ENCODE measurements at regions not wholly inside any gene's neighbourhood (a gene's known extent, or its start where the extent isn't known, plus 50 kb on each side); places are given as distances from the start of the nearest gene placed in this dataset.

DNA sequence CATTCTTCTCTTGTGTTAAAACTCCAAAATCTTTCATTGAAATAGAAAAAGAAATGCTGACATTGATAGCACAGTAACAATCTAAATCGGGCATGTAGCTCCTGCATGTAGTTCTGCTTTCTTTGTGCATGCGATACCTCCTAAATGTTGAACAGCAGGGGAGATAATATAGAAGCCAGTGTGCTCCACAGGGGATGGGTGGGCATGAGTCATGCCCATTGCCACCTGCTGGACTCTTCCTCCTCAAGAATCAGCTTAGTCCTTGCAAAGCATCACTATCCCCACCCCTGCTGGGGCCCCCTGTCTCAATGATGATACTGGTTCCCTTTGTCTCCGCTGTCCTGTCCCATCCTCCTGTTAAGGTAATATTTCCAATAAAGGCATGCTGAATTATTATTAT lies 203.0 kb downstream of the RWDD3 start:
- no peak for DNase-seq

DNA sequence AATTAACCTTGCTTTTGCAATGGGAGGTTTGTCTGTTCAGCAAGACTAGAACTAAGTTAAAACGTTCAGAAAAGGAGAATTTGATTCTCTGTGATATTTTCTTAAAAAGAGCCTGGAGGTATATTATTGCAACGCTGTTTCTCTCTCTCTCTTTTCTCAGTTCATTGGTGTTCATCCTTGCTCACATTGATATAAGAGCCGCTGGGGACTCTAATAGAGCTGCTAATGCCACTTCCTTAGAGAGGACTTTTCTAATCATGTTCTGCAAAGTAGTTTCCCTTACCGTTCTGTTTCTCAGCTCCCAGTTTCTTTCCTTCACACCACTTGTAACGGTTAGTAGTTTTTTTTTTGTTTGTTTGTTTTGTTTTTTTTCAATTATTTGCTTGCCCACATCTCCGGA lies 203.8 kb downstream of the RWDD3 start:
- no peak for DNase-seq

DNA sequence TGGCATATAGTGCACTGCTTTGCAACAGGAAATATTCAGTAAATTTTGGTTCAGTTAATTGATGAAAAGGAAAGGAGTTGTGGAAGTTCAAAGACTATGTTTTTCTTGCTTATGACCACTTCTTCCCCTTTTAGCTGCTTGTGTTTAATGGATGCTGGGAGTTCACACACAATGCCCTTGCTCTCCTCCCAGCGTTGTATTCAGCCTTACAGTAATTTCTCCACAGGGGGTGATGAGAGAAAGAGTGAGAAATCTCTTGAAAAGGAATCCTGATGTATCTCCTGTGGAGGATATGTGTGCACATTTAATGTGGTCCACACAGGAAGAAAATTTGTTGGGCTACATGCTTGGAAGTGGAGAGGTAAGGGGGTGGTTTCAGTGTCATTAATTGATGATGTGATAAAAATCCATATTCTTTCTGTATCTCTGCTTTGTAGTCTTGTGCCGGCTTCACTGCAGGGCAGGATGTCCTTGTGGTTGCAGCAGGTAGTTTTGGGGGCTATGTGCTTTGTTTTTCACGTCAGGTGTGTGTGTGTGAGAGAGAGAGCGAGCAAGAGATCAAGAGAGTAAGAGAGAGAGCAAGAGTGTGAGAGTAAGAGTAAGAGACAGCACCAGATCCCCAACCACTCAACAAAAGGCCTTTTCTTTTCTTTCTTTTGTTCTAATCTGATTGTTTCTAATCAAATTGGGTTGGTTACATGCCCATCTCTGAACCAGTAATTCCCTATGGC lies 204.4 kb downstream of the RWDD3 start:
- DNase-seq: no peak

DNA sequence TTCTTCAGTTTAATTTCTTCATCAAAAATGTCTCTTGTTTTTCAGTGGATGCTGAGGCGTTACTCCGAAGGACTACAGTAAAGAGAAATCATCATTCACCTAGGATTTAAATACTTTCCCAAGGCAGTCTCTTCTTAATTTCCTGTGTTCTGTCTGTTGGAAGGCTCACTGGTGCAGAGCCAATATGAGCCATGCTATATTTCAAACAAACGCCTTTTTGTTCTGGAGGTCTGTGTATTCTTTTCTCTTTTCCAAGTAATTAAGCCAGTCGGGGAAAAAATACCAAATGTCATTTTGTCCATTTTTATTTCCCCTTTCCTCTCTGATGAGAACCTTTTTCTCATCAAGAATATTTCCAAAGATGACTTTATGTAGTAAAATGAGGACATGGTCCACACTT lies 206.5 kb downstream of the RWDD3 start:
- no peak for DNase-seq

DNA sequence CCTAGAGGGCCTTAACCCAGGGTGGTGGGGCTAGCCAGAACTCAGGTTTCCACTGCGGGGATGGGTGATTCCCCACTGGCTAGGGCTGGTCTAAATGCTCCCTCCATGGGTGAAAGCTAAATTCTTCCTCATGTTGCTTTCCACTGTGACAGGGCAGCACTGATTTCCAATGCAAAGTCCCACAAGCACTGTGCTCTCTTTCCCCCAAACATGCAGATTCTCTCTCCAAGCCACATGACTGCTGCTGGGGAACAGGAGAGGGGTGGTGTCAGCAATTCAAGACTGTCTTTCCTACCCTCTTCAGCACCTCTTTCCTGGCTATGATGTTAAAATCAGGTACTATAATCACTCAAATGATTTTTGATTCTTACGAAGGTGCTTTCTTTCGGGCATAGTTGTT lies 215.5 kb downstream of the RWDD3 start:
- no peak for DNase-seq

DNA sequence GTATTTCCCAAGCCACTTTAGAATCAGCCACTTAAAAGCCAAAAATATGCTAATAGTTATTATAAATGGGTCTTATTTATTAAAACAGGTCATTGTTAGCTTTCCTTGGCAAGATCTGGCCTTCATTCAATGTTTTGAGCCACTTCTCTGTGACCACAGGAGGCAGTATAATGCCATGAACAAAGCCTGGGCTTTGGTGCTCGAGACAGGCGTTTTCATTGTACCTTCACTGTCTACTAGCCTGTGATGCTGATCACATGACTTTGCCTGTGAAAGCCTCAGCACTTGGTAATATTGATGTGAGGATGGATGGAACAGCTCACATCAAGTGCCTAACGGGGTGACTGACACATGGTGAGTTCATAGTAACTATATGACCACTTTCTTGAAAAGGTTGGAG lies 217.0 kb downstream of the RWDD3 start:
- DNase-seq: no peak

DNA sequence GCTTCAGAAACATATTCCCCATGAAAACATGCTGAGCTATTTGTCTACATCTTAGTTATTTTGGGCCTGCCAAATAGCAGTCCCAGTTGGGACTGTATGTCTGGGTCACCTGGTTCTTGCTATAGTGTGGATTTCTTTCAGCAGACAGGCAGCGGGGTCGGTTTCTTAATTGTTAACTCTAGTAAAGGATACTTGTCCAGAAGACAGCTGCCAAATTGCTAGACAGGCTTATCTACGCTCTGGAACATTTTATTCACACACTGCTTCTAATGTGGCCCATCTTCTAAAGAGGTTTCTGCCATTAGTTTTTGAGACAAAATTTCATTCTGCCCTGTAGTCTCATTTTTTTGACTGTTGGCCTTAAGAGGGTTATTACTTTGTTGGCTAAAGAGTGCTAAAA lies 217.9 kb downstream of the RWDD3 start:
- no peak for DNase-seq

DNA sequence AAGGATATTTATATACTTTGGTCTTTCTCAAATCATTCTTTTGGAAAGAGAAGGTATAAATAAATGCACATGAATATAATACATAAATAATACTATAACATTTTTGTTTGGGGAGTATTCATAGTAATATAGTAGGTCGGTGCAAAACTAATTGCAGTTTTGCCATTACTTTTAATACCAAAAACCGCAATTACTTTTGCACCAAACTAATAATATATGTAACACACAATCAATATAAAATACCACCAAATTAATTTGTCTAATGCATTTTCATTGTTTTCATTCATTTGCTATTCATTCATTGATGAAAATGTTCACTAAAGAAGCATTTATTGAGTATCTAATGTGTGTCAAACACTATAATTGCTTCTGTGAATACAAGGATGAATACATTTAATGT lies 219.0 kb downstream of the RWDD3 start:
- DNase-seq: no peak

DNA sequence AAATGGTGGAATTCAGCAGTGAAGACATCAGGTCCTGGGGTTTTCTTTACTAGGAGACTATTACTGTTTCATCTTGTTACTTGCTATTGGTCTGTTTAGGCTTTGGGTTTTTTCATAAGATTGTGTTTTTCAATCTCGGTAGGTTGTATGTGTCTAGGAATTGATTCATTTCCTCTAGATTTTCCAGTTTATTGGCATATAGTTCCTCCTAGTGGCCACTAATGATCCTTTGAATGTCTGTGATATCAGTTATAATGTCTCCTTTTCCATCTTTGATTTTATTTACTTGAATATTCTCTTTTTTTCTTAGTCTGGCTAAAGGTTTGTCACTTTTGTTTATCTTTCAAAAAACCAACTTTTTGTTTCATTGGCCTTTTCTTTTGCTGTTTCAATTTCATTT lies 233.0 kb downstream of the RWDD3 start:
- no peak for DNase-seq

DNA sequence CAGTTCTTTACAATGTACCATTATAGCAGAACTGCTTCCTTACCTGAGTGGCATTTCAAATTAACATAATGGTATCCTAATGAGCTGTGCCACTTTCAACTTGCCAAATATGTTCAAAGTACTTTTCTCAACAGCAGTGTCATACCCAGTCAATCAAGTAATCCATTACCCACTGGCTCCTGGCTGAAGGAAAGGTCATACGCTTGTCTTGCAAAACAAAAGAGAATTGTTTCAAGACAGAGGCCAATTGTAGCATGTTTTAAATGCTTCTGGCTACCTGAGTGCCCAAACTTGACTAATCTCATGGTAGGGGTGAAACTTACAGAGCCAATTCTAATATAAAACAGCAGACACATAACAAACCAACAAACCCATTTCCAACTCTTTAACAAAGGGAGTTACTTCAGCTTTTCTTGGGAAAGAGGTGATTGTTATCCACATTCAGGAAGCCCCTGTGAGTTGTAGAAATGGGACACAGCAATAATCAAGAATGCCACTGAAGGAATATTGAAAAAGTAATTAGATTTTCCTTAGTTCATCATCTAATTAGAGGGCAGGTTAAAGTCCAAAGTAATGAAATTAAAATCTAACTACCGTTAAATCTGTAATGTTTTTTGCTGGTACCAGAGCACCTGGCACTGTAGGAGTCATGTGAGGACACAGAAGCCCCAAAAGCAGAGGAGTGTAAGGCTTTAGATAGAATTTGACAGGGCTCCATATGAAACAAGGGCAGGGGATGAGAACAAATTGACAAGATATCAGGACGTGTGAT lies 241.9 kb downstream of the RWDD3 start:
- no peak for DNase-seq

DNA sequence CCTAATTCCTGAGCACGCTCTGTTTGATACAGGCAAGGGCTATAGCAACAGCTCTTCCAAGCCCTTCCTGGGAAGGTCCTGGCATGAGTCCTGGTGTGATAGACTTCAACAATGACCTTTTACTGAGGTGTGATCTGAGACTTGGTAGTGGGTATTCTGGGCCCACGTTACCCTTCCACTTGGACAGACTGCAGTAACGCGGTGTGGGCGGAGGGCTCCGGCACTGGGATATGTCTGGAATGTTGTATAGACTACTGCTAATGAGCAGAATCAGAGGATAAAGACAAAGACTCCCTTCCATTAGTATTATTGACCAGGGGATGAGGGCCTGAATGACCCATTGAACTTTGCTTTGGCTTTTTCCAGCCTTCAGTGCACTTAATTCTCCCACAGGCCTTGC lies 262.3 kb downstream of the RWDD3 start:
- no peak for DNase-seq

DNA sequence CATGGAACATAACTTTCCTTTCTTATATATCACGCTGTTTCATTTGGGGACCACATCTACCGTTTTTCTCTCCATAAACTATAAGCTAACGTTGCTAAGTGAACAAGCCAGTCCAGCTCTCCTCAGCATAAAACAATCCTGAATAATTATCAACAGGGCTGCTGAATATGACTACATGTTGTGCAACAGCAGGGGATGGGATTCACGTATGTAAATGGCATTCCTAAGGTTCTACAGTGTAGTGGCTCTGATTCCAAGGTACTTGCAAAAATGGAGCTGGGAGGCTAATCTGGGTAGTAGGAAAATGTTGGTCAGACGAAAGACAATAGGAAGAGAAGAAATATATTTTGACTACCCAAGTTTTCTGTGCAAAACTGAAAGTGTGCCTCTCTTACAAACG lies 262.8 kb downstream of the RWDD3 start:
- DNase-seq: no peak

DNA sequence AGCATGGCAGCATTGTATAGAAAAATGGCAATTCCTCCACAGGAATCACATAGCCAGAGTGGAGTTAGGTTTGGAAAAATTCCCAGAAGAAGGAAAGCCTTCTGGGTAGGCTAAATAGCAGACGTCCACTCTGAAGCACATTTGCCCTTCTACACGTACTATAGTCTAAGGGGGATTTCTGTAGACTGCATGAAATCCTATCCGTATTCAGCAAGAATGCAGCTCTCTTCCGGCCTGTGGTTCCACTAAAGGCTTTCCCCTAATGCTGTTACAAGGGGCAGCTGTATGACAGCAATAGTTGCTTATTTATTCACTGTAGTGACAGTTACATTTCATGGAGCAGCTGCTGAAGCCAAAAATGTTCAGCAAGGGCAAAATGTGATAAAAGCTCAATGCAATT lies 263.6 kb downstream of the RWDD3 start:
- no peak for DNase-seq

DNA sequence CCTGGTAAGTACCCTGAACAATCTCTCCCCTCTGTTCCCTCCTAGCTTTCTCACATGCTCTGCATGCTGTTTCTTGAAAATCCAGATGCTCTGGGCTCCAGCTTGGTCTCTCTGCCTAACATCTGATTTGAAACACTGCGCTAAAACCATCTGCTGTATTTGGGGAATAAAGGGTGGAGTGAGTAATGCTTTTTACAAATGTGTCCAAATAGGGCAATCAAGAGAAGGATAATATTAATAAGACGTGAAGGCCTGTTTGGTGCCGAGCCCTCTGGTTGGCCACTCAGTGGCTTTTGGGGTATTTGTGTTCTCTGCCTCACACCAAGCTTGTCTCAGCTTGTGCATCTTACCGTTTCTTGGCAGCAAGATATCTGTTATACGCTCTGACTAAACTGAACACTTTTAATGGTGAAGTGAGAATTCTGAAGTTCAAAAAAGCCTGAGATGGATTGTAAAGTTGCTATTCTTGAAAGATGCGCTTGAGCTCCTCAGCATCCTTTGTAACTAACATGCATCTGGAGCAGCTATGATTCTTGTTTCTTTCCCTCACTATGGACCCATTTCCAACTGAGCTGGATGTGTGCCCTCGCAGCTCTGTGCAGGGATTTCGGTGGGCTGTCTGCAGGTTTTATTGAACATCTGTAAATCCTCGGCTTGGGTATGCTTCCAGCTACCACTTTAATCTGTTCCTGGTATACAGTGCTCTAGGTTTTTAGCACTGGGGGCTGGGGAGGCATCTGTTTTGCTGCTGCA lies 269.4 kb downstream of the RWDD3 start:
- DNase-seq: no peak

DNA sequence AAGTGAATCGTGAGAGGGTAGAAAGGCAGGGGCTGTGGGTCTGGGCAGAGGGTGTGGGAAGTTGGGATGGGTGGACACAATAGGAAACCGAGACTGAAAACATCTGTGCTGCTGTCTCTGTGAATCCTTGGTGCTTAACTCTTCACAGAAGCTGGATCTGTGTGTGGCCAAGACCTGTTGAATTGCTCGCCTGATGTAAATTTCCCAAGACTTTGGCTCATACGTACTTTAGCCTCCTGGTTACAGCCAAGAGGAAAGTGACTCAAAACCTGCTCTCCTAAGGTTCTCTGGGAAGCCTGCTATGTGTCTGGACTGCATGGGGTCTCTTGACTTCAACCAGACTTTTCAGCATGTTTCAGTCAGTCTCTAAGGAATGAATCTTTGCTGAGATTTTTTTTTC lies 270.3 kb downstream of the RWDD3 start:
- no peak for DNase-seq

DNA sequence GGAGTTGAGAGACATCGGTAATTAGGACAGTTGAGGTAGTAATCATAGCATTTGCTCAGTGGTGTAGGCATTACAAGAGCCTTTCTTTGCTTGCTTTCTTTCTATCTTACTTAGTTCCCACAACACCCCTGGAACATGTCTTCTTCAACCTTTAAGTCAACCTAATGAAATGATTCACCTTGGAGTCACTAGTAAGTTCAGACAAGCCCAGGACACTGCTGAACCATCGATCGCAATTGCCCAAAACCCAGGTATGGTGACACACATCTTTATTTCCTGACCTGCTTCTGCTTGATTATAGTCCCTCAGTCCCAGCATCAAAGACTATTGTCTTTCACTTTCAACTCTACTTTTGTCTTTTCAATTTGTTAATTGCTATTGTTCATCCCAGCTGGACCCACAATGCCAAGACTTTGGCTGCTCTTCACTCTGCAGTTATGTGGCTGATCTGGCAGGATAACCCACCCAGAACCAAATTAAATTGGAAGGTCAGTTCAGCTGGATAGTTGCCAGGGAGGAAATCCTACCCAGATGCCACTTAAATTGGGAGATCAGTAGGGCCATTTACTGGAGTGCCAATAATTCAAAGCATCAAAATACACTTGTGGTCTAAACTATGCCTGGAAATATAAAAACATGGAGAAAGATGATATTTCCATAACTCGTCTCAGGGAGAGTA lies 272.9 kb downstream of the RWDD3 start:
- DNase-seq: no peak

DNA sequence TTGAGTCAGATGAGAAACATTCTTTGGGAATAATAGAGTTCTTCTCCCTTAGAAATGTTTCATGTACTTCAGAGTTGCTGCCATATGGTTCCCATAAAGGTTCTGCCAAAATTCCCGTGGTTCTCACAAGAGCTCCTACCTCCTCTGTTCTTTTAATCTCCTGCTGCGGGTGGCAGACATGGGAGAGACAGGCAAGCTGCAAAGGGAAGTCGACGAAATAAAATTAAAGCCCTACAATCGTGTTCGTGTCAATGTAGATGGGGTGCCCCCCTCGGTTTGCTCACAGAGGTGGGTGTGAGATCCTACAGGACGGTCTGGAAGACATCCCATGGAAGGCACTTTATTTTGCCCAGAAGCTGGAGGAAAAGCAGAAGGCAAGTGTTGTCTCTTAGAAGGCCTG lies 276.0 kb downstream of the RWDD3 start:
- no peak for DNase-seq

DNA sequence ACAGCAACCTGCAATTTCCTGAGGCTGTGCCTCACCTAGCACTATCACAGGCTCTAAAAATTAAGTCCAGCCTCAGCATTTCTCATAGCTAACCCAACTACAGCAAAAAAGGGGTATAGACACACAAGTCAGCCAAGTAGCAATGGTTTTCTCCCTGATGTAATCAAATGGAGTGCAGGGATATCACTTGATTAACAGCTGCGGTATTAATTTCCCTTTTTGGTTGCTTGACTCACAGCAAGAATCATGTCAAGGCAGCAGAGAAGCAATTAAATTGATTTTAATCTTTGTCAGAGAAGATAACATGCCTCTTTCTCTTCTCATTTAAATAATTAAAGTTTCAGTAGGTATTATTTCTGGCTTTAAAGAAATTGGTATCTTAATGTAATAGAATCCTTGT lies 278.9 kb downstream of the RWDD3 start:
- no peak for DNase-seq

DNA sequence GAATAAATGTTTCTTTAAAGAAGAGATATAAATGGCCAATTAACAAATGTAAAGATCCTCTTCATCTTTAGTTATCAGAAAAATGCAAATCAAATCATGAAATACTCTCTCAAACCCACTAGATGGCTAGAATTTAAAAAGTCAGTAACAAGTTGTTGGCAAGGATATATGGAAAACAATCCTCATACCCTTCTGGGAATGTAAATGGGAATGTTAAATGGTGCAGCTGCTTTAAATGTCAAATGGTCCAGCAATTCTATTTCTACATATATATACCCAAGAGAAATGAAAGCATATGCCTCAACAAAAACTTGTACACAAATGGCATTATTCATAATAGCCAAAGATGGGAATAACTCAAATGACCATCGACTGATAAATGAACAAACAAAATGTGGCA lies 283.5 kb downstream of the RWDD3 start:
- DNase-seq: no peak

DNA sequence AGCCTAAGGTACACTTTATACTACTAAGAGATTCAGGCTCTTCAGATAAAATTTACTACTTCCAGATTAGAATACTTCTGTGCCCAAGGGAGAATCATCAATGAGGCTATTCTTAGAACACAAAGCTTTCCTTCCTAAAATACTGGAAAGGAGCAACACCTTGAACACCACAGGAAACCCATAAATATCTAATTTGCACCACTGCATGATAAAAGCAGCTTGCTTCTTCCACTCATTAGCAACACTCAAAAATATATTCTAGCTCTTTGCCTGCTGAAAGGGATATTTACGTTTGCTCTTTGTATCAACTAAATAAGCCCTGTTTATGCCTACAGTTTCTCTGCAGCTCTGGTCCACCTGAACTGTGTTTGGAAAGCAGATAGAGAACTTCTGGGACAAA lies 284.3 kb downstream of the RWDD3 start:
- no peak for DNase-seq

DNA sequence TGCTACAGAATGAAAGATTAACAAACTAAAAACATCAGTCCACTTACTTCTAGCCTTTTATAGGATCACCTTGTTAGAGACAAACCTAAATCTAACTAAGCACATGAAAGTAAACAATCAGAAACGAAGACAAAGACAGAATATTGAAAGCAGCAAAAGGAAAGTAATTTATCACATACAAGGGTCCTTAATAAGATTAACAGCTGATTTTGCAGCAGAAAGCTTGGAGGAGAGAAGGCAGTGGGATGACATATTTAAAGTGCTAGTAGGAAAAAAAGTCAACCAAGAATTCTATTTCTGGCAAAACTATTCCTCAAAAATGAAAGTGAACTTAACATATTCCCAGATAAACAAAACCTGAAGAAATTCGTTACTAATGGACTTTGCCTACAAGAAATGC lies 286.4 kb downstream of the RWDD3 start:
- no peak for DNase-seq

DNA sequence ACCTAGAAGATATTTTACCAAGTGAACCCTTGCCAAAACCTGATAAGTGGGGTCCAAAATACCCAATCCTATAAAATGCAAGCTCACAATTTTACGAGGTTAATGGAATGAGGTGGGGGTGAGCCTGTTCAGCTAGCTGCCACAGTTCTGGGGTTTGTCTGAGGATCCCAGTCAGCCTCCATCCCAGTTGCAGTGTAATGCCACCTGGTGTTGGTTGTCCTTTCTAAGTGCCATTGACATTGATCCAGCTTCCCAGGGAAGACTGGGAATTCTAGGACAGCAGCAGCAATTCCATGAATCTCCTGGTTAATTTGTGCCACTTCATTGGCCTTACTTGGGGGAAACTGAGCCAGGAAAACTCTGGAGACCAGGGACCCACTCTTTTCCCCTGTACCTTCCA lies 298.3 kb downstream of the RWDD3 start:
- DNase-seq: no peak

DNA sequence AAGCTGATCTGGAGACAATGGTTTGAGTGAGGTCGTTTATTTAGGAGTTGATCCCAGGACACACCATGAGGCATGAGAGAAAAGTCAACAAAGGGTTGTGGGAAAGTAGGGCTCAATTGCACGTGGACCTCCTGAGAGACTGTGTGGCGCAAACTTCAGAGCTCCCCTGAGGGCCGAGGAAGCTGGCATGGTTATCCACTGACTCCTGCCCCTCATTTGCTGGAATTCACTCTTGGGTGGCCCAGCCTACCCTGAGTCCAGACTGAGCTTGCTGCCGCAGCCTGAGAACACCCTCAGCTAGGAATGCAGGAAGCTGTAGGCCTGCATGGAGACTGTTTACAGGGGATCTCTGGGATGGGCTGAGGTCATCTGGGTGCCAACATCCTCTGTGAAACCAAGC lies 301.0 kb downstream of the RWDD3 start:
- DNase-seq: no peak

DNA sequence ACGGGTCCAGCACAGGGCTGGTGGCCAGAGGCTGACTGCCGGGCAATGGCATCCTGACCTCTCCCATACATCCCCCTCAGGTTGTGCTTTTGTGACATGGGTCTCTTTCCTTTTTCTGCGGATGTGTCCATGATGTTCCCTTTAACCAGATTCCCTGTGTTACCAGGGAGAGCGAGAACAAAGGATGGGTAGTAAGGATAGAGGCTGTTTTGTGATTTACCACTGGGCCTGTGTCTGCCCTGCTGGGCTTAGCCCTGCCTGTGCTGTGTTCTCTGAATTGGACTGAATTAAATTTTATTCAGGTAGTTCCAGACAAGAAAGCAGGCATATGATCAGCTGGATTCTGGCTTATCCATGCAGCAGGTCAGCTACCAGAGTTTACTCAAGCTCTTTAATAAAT lies 301.6 kb downstream of the RWDD3 start:
- no peak for DNase-seq

Data from NCI-H1436 treated with DMSO at 0.1 percent for 48 hours (cell line).